SK-MEL-5 (cell line): ENCODE measurements at regions not wholly inside any gene's neighbourhood (a gene's known extent, or its start where the extent isn't known, plus 50 kb on each side); places are given as distances from the start of the nearest gene placed in this dataset.

ENCODE experiments used
- DNase-seq: peaks from one replicate; pipeline ENCODE4 v3.0.0-alpha.2; 2016; ENCODE audit warnings: low read depth, low spot score
- in situ Hi-C: cut with HindIII; loops from 2 replicates; pipeline ENCODE4 v1.10.0; 2016; ENCODE audit warnings: low sequenced_read_pairs, high pct_unique_total_duplicates, low pct_unique_long_range_greater_than_20kb

- in situ Hi-C loops = no loop called here
- no peak for DNase-seq
These were observed 58.1 kb downstream of the KLF4 start for GRCh38 chr9:107431461-107431860.

- DNase-seq = no peak
- in situ Hi-C loops = no loop called here
These were observed 59.5 kb downstream of the KLF4 start for GRCh38 chr9:107430071-107430470.

GRCh38 chr9:107426126-107426525, 63.4 kb downstream of the KLF4 start:
- in situ Hi-C loops = no loop called here
- no peak for DNase-seq

- in situ Hi-C loops = no loop called here
- peak; percentile 23 for DNase-seq
These were observed 64.2 kb downstream of the KLF4 start for GRCh38 chr9:107425101-107426025.

- in situ Hi-C loops = no loop called here
- DNase-seq = no peak
These were observed 66.0 kb downstream of the KLF4 start for GRCh38 chr9:107423540-107423939.

- in situ Hi-C loops = no loop called here
- peak; percentile 90 for DNase-seq
These were observed 67.1 kb downstream of the KLF4 start for GRCh38 chr9:107422189-107423185.

- no peak for DNase-seq
- in situ Hi-C loops = no loop called here
These were observed 79.1 kb downstream of the KLF4 start for GRCh38 chr9:107410420-107410819.

- in situ Hi-C loops = no loop called here
- DNase-seq = no peak
These were observed 79.8 kb downstream of the KLF4 start for GRCh38 chr9:107409581-107410389.

GRCh38 chr9:107407675-107408074, 81.9 kb downstream of the KLF4 start:
- DNase-seq = no peak
- in situ Hi-C loops = no loop called here

GRCh38 chr9:107405511-107405910, 84.1 kb downstream of the KLF4 start:
- in situ Hi-C loops = no loop called here

GRCh38 chr9:107404736-107405135, 84.8 kb downstream of the KLF4 start:
- in situ Hi-C loops = no loop called here
- no peak for DNase-seq

More at GRCh38 chr9:107405511-107405910, 84.1 kb downstream of the KLF4 start:
- no peak for DNase-seq

GRCh38 chr9:107404161-107404560, 85.4 kb downstream of the KLF4 start:
- in situ Hi-C loops = no loop called here
- DNase-seq = no peak

GRCh38 chr9:107397076-107398044, 92.2 kb downstream of the KLF4 start:
- no peak for DNase-seq
- in situ Hi-C loops = no loop called here

- in situ Hi-C loops = no loop called here
- no peak for DNase-seq
These were observed 95.3 kb downstream of the KLF4 start for GRCh38 chr9:107394264-107394663.

- in situ Hi-C loops = no loop called here
- DNase-seq = no peak
These were observed 98.8 kb downstream of the KLF4 start for GRCh38 chr9:107390778-107391177.

GRCh38 chr9:107390279-107390678, 99.3 kb downstream of the KLF4 start:
- in situ Hi-C loops = no loop called here
- no peak for DNase-seq
